MM.1S (cell line): ENCODE measurements at regions not wholly inside any gene's neighbourhood (a gene's known extent, or its start where the extent isn't known, plus 50 kb on each side); places are given as distances from the start of the nearest gene placed in this dataset.

Experiments used
- DNase-seq: peaks from one replicate; pipeline ENCODE4 v3.0.0-alpha.2; 2015
- H2AFZ ChIP-seq: fragments of 300-600 bp; sonication (generic); 2 replicates; pipeline ENCODE4 v1.6.0; 2016; ENCODE audit warnings: antibody characterized with exemption, low read length
- H3F3A ChIP-seq: fragments of 300-600 bp; sonication (generic); 2 replicates; pipeline ENCODE4 v1.6.1; 2016; ENCODE audit warnings: mild to moderate bottlenecking, antibody characterized with exemption, low read length, moderate library complexity, mixed read lengths; ENCODE audit not compliant: insufficient read depth
- H3K27ac ChIP-seq: fragments of 300-600 bp; sonication (generic); 2 replicates; pipeline ENCODE4 v1.5.1; 2016; ENCODE audit warnings: mild to moderate bottlenecking, low read length
- H3K27me3 ChIP-seq: fragments of 300-600 bp; sonication (generic); replicated peaks from 2 replicates; pipeline ENCODE4 v1.6.0; 2016; ENCODE audit warnings: low read length; ENCODE audit not compliant: insufficient read depth
- H3K36me3 ChIP-seq: fragments of 300-600 bp; sonication (generic); replicated peaks from 2 replicates; pipeline ENCODE4 v1.6.1; 2016; ENCODE audit warnings: mild to moderate bottlenecking, low read length, mixed read lengths; ENCODE audit not compliant: insufficient read depth
- H3K4me1 ChIP-seq: fragments of 300-600 bp; sonication (generic); 2 replicates; pipeline ENCODE4 v1.6.1; 2016; ENCODE audit warnings: low read length, mixed read lengths
- H3K4me2 ChIP-seq: fragments of 300-600 bp; sonication (generic); 2 replicates; pipeline ENCODE4 v1.6.0; 2016; ENCODE audit warnings: low read depth, low read length
- H3K4me3 ChIP-seq: fragments of 300-600 bp; sonication (generic); 2 replicates; pipeline ENCODE4 v1.5.1; 2016; ENCODE audit warnings: low read length, mixed read lengths
- H3K79me2 ChIP-seq: fragments of 300-600 bp; sonication (generic); 2 replicates; pipeline ENCODE4 v1.6.1; 2016; ENCODE audit warnings: mixed run types, low read length, mixed read lengths
- H3K9ac ChIP-seq: fragments of 300-600 bp; sonication (generic); 2 replicates; pipeline ENCODE4 v1.6.1; 2016; ENCODE audit warnings: low read length, mixed read lengths
- H3K9me2 ChIP-seq: fragments of 300-600 bp; sonication (generic); replicated peaks from 2 replicates; pipeline ENCODE4 v1.6.1; 2016; ENCODE audit warnings: mild to moderate bottlenecking, low read length, mixed read lengths; ENCODE audit not compliant: insufficient read depth
- H3K9me3 ChIP-seq: fragments of 300-600 bp; sonication (generic); replicated peaks from 2 replicates; pipeline ENCODE4 v1.6.1; 2016; ENCODE audit warnings: mild to moderate bottlenecking, low read length, mixed read lengths; ENCODE audit not compliant: insufficient read depth
- H4K20me1 ChIP-seq: fragments of 300-600 bp; sonication (generic); 2 replicates; pipeline ENCODE4 v1.6.1; 2016; ENCODE audit warnings: mild to moderate bottlenecking, low read length, moderate library complexity, mixed read lengths; ENCODE audit not compliant: insufficient read depth
- EZH2 ChIP-seq: fragments of 300-600 bp; sonication (generic); optimal IDR thresholded peaks from 2 replicates; pipeline ENCODE3; 2017; ENCODE audit warnings: low read depth, mild to moderate bottlenecking, antibody characterized with exemption, low read length, mixed read lengths
- EZH2phosphoT487 ChIP-seq: fragments of 300-600 bp; sonication (generic); IDR thresholded peaks from 2 replicates; pipeline ENCODE4 v1.6.1; 2018; ENCODE audit warnings: antibody characterized with exemption, low read length
- TF ChIP-seq, protein P1 (sequence below): fragments of 300-600 bp; sonication (generic); IDR thresholded peaks from 2 replicates; pipeline ENCODE4 v1.5.1; 2016; ENCODE audit warnings: antibody characterized with exemption, low read length, mixed read lengths

DNA sequence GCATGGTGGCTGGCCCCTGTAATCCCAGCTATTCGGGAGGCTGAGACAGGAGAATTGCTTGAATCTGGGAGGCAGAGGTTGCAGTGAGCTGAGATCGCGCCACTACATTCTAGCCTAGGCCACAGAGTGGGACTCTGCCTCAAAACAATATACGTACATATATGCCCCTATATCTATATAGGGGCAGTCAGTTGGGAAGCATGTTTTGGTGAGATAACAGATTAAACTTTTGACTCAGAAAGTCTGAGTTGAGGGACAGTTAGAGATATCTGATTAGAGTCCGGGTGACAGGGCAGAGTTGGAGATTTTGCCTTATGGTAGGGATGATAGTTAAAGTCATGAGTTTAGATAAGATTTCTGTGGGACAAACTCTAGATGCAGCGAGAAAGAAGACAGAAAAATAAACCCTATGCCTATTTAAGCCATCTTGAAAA, 71.8 kb upstream of the ALDH1A1 start:
- Histone ChIP-seq H3K4me2 (no peak overlapping the region), H3K4me1 (no peaks in the 10 kb centered on the region), H3K36me3 (no peaks in the 10 kb centered on the region), H3K9me3 (no peaks in the 10 kb centered on the region), H3F3A (no peaks in the 10 kb centered on the region), H4K20me1 (no peaks in the 10 kb centered on the region), H3K9me2 (no peaks in the 10 kb centered on the region), H3K4me3 (no peak overlapping the region), H3K27me3 (no peaks in the 10 kb centered on the region), H2AFZ (no peak overlapping the region), H3K9ac (no peak overlapping the region), H3K27ac (no peak overlapping the region), H3K79me2 (no peaks in the 10 kb centered on the region)
- no peak for DNase-seq
- TF ChIP-seq EZH2phosphoT487 (no peak), EZH2 (no peak)
- TF ChIP-seq, protein P1, sequence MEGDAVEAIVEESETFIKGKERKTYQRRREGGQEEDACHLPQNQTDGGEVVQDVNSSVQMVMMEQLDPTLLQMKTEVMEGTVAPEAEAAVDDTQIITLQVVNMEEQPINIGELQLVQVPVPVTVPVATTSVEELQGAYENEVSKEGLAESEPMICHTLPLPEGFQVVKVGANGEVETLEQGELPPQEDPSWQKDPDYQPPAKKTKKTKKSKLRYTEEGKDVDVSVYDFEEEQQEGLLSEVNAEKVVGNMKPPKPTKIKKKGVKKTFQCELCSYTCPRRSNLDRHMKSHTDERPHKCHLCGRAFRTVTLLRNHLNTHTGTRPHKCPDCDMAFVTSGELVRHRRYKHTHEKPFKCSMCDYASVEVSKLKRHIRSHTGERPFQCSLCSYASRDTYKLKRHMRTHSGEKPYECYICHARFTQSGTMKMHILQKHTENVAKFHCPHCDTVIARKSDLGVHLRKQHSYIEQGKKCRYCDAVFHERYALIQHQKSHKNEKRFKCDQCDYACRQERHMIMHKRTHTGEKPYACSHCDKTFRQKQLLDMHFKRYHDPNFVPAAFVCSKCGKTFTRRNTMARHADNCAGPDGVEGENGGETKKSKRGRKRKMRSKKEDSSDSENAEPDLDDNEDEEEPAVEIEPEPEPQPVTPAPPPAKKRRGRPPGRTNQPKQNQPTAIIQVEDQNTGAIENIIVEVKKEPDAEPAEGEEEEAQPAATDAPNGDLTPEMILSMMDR: no peak

DNA sequence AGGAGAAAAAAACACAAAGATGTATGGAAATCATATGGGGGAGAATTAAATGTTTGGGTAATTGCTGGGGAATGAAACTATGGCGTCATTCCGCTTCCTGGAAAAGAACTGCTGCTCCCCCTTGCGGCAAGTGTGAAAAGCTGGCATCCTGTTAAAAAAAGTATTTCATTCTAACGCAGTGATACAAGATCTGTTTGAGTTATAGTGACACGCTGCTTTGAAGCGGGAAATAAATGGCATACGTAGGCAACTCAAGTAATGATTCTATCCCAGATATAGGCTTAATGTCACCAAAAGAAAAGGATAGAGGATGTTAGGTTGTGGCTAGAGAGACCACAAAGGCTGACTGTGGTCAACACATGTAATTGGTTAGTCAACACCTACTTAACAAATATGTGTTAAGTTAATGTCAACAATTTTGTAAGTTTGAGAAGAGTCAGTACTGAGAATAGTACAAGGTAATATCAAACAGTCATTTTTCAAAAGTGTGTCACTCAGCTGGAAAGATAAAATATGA, 70.2 kb upstream of the ALDH1A1 start:
- H3K4me1 ChIP-seq: no peaks in the 10 kb centered on the region
- H4K20me1 ChIP-seq: no peaks in the 10 kb centered on the region
- no peaks in the 10 kb centered on the region for H3K27me3 ChIP-seq
- H3F3A ChIP-seq: no peaks in the 10 kb centered on the region
- no peaks in the 10 kb centered on the region for H3K79me2 ChIP-seq
- H3K9me2 ChIP-seq: no peaks in the 10 kb centered on the region
- peak; percentile 52 for DNase-seq
- TF ChIP-seq EZH2: no peak
- TF ChIP-seq, protein P1: peak; percentile 81
- H3K27ac ChIP-seq: no peak overlapping the region
- H3K9me3 ChIP-seq: no peaks in the 10 kb centered on the region
- no peak overlapping the region for H3K4me2 ChIP-seq
- no peaks in the 10 kb centered on the region for H3K36me3 ChIP-seq
- H3K9ac ChIP-seq: no peak overlapping the region
- no peak overlapping the region for H3K4me3 ChIP-seq
- no peak overlapping the region for H2AFZ ChIP-seq

GRCh38 chr9:73022353-73022752, 69.5 kb upstream of the ALDH1A1 start:
- Histone ChIP-seq H3K9me3 (no peaks in the 10 kb centered on the region), H4K20me1 (no peaks in the 10 kb centered on the region), H2AFZ (no peak overlapping the region), H3K27ac (no peak overlapping the region), H3K9ac (no peak overlapping the region), H3K4me2 (no peak overlapping the region), H3K4me1 (no peaks in the 10 kb centered on the region), H3K36me3 (no peaks in the 10 kb centered on the region), H3K4me3 (no peak overlapping the region), H3K79me2 (no peaks in the 10 kb centered on the region), H3K9me2 (no peaks in the 10 kb centered on the region), H3F3A (no peaks in the 10 kb centered on the region), H3K27me3 (no peaks in the 10 kb centered on the region)
- no peak for TF ChIP-seq EZH2phosphoT487
- no peak for DNase-seq

- H3K4me3 ChIP-seq: no peak overlapping the region
- H3K36me3 ChIP-seq: no peaks in the 10 kb centered on the region
- H2AFZ ChIP-seq: no peak overlapping the region
- H3K27ac ChIP-seq: no peak overlapping the region
- no peaks in the 10 kb centered on the region for H3K79me2 ChIP-seq
- H3K9me2 ChIP-seq: no peaks in the 10 kb centered on the region
- no peak overlapping the region for H3K9ac ChIP-seq
- H3F3A ChIP-seq: no peaks in the 10 kb centered on the region
- no peak for DNase-seq
- H3K4me2 ChIP-seq: no peak overlapping the region
- no peaks in the 10 kb centered on the region for H3K27me3 ChIP-seq
- TF ChIP-seq, protein P1: no peak
- TF ChIP-seq EZH2 (no peak), EZH2phosphoT487 (no peak)
- no peaks in the 10 kb centered on the region for H3K4me1 ChIP-seq
- H4K20me1 ChIP-seq: no peaks in the 10 kb centered on the region
- no peaks in the 10 kb centered on the region for H3K9me3 ChIP-seq
Observed at GRCh38 chr9:73020877-73021276, 68.0 kb upstream of the ALDH1A1 start.
